GM18909 (cell line): ENCODE measurements at regions not wholly inside any gene's neighbourhood (a gene's known extent, or its start where the extent isn't known, plus 50 kb on each side); places are given as distances from the start of the nearest gene placed in this dataset.

ENCODE experiments used
- ATAC-seq: cut with Tn5 transposase; IDR thresholded peaks from one replicate; pipeline ENCODE4 v1.9.1; 2021; ENCODE audit warnings: mild to moderate bottlenecking; ENCODE audit not compliant: unreplicated experiment, poor library complexity

DNA sequence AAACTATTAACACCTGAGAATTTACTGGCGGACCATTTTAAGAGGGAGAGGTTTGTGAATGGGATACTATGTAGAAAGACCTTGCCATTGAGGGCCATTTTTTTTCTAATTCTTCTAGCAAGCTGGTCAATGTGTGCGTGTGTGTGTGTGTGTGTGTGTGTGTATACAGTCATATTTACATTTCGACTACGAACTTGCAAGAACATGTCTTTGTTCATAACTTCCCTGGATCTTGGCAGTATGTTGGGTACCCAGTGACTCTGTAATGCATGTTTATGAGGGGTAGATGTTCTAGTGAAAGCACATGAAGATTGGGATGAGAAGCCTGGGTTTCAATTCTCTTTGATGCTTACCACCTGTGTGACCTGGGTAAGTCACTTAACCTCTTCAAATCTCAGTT, 133.6 kb downstream of the UBE2E3 start:
- no peak for ATAC-seq

- ATAC-seq: no peak
Measured at GRCh38 chr2:181116261-181116660, 135.9 kb downstream of the UBE2E3 start.

DNA sequence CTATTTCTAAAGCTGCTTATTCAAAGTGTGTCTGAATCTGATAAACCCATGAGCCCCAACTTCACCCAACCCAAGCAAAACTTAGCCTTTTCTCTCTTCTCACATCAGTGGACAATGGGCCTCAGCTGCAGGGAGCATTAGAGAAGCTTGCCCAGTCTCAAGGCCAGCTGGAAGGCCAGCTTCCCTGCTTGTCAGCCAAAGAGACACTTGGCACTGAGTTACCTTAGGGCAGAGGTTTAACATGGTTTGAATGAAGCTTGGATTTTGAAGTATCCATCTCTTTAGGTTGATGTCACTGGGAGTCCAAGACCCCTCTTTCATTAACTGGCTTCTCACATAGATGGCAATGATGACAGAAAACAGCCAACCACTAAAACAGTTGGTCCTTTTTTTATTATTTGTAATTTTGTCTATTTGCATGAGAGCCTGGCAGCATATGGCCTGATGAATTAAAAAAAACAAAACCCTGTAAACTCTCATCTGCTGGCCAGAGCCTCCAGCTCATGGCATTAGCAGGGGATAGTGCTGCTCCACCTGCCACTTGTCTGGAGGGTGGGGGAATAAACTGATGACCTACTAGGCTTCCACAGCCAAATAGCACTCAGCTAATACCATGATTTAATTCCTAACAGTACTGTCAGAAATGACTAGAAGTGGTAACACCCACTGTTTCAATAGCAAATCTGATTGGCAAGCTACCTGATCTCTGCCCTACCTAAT, 137.0 kb downstream of the UBE2E3 start:
- no peak for ATAC-seq

GRCh38 chr2:181120625-181121024, 140.2 kb downstream of the UBE2E3 start:
- ATAC-seq: no peak

- no peak for ATAC-seq
Measured at GRCh38 chr2:181121996-181122395, 141.6 kb downstream of the UBE2E3 start.

GRCh38 chr2:181122601-181123000, 142.2 kb downstream of the UBE2E3 start:
- no peak for ATAC-seq

DNA sequence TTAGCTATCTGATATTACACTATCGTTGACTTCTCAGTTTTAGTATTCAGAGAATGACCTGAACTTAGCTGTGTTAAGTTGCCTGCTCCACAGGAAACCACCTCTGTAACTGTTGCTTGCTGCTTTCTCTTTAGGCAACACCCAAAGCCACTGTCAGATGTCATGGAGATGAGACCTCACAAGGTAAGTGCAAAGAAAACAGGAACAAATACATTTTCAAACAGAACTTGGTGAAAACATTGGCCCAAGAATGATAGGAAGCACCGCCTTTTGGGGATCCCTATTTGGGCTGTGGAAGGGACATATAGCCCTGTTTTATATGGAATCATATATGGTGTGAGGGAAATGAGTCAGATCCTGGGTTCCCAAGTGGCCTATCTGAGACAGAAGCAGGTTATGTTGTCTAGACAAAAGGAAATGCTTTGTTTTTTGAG, 143.4 kb downstream of the UBE2E3 start:
- peak; percentile 94 for ATAC-seq

DNA sequence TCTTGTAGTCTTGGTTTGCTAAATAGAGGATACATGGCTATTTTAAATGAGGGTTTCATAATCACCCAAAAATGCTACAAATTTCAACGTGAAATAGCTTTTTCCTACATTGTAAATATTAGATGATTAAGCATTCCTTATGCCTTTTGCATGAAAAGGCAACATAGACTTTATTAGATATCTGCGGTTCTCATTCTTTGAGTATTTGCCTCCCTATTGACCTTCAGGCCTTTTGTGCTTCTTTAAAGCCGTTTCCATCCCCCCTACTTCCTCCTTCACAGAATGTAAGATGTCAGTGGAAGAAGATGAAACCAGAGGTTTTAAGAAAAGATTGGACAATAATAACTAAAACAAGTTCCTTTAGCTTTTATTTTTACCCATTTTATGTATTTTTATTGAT, 144.1 kb downstream of the UBE2E3 start:
- no peak for ATAC-seq

- ATAC-seq: no peak
Measured at GRCh38 chr2:181125359-181125758, 145.0 kb downstream of the UBE2E3 start.

DNA sequence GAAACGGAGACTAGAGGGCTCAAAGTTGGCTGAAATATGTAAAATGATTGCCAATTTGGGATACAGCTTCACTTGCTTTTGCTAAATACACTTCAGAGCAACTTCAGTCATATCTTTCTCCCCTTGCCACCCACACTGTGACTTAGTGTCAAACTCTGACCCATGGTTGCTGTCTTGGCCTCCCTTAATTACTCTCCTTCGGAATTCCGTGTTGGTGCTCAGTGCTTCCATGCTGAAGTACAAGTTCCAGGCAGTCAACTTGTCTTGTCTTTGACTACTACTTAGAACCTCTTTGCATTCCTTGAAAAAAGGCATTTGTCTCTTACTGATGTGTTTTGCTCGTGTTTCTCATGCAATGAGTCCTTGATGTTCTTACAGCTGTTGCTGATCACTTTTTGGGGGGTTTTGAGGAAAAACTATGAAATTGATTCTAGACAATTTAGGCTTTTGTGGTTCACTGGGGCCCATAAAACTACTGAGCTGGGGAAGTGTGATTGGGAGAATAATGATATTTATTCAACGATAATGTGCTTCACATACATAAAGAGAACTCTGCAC, 146.0 kb downstream of the UBE2E3 start:
- ATAC-seq: no peak

DNA sequence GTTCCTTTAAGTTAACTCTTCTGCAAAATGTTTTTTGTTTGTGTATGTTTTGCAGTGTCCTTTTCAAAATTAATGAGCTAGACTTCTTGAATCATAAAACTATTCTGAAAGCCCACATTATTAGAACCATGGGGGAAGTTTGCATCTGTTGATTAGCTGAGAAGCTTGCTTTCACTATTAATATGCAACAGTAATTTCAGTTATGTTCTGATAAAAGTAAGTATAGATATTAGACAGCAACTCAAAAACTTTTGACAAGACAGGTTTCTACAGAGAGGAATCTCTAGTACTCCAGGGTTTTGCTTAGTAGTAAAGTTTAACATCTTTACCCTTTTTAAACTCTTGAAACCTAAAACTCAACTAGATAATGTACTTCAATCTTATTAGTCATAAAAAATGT, 147.8 kb downstream of the UBE2E3 start:
- ATAC-seq: peak; percentile 64

DNA sequence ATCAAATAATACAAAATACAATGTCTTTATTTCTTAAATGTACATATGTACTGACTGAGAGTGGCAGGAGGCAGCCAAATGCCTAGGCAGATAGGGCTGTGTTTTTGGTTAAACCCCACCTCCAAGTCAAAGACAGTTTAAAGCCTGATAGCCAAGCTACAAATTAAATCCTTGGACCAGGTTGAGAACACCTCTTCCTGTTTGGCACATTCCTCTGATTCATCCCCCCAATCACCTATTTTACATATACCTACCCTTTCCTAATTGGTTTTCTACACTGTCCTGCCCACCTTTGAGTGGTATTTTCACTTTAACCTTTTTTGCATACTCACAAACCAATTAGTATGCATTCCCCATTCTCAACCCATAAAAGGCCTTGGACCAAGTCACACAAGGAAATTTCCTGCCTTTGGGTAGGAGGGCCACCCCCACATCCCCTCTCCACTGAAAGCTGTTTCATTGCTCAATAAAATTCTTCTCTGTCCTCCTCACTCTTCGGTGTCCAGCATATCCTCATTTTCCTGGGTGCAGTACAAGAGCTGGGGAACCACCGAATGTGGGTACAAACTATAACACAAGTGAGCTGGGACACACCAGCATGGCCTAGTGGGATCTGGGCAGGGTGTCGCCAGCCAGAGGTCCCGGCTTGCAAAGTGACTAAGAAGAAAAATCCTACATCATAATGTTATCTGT, 149.1 kb downstream of the UBE2E3 start:
- ATAC-seq: no peak

DNA sequence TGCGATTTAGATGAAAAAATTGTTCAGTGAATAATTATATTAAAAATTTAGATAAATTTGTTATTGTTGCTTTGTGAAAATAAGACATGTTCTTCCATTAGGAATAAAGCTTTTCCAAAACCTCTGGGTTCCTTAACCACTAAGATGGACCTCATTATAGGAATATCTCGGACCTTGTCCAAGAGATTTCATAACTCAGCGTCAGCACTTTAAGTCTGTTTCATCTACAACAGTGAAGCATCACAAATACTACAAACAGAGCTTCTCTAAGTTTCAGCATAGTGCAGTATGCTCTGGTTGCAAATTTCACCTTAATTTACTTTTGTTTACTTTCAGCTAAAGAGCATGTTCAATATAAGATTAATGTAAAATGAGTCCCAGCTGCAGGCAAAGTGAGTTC, 150.3 kb downstream of the UBE2E3 start:
- ATAC-seq: no peak

DNA sequence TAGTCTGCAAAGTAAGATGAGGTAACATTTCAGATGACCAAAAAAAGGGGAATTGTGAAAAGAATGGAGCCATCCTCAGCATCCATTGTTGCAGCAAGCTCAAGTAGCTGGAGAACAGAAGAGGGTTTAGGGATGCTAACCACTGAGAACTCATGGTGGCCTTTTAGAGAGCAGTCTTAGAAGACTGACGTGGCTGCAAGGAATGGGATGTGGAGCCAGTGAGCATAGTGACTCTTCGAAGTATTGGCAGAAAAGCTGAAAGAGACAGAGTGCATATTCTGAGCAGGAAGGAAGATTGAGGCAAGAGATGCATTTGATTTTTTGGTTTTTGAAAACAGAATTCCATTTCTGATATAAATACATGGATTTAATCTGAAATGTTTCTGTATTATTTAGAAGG, 151.2 kb downstream of the UBE2E3 start:
- ATAC-seq: no peak

DNA sequence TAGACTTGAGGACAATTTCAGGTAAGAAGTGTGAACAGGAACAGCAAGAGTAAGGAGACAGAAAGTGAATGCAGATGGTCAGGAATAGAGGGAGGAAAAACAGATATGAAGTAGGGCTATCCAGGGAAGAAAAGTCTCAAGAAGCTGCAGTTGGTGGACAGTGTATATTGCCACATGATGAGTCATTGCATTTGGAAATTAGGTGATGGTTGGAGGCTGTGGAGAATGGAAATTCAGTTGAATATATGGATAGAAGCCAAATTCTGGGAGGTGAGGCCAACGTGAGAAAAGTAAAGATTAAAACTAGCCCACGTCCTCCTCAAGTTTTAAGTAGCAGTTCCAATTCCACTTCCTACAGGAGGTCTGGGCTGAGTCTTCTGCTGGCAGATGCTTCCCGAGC, 158.4 kb downstream of the UBE2E3 start:
- ATAC-seq: no peak

GRCh38 chr2:181139831-181140230, 159.4 kb downstream of the UBE2E3 start:
- ATAC-seq: no peak

DNA sequence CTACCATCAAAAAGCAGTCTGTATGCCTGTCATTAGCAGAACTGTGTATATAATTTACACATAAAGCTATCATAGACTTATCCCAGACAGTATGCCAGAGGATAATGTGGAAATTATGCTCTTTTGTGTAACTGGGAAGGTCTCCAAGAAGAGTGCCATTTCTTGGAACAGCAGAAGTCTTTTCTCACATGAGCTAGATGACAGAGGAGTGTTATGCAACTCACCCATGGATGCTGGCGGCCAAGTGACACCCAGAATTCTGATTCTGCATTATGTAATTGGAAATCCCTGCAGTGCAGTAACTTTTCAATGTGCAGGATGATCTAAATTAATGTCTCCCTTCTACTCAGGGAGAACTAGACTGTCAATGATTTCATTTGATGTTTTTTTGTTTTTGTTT, 160.0 kb downstream of the UBE2E3 start:
- no peak for ATAC-seq

DNA sequence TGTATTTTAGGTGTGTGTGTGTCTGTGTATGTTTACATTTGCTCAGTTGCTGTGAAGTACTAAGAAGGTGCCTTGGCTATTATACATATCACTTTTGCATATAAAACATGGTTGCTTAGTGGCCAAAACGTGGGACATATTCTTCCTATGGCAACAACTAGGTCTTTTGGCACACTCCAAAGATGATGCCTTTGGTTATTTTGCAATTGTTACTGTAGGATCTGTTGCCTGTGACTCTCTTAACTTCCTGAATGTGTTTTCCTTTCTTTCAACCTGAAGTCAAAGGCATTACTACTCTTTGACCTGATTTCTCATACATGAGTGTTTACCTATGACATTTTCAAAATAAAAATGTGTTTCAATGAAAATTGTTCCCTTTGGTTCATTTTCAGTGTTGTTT, 160.5 kb downstream of the UBE2E3 start:
- no peak for ATAC-seq

GRCh38 chr2:181141676-181142075, 161.3 kb downstream of the UBE2E3 start:
- ATAC-seq: no peak

- ATAC-seq: no peak
Measured at GRCh38 chr2:181142514-181142913, 162.1 kb downstream of the UBE2E3 start.

- ATAC-seq: no peak
Measured at GRCh38 chr2:181143790-181144300, 163.4 kb downstream of the UBE2E3 start.
